ENCODE measurements at regions not wholly inside any gene's neighbourhood (a gene's known extent, or its start where the extent isn't known, plus 50 kb on each side); places are given as distances from the start of the nearest gene placed in this dataset.

DNA sequence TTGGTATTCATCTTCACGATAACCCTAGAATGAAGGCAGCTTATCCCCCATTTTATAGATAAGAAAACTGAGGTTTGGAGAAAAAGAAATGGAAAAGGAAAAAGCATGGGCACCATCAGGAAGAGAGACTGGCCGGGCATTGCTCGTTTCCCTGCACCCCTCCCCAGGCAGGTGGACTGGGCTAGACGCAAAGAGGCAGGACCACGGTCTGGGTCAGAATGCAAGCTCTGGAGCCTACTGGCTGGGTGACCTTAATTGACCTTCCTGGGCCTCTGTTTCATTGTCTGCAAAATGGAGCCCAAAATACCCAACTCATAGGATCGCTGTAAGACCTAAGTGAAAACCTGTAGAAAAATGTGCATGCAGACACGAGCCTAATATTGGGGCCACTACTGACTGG lies 135.3 kb upstream of the GLI2 start:
- TF ChIP-seq POLR2A (IDR thresholded peaks at IDR 0.05), result no peak
- TF ChIP-seq, protein P1, sequence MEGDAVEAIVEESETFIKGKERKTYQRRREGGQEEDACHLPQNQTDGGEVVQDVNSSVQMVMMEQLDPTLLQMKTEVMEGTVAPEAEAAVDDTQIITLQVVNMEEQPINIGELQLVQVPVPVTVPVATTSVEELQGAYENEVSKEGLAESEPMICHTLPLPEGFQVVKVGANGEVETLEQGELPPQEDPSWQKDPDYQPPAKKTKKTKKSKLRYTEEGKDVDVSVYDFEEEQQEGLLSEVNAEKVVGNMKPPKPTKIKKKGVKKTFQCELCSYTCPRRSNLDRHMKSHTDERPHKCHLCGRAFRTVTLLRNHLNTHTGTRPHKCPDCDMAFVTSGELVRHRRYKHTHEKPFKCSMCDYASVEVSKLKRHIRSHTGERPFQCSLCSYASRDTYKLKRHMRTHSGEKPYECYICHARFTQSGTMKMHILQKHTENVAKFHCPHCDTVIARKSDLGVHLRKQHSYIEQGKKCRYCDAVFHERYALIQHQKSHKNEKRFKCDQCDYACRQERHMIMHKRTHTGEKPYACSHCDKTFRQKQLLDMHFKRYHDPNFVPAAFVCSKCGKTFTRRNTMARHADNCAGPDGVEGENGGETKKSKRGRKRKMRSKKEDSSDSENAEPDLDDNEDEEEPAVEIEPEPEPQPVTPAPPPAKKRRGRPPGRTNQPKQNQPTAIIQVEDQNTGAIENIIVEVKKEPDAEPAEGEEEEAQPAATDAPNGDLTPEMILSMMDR (IDR thresholded peaks at IDR 0.05), result no peak
- no peak for DNase-seq
- intact Hi-C loops (cut with DNase I), result no loop called here

DNA sequence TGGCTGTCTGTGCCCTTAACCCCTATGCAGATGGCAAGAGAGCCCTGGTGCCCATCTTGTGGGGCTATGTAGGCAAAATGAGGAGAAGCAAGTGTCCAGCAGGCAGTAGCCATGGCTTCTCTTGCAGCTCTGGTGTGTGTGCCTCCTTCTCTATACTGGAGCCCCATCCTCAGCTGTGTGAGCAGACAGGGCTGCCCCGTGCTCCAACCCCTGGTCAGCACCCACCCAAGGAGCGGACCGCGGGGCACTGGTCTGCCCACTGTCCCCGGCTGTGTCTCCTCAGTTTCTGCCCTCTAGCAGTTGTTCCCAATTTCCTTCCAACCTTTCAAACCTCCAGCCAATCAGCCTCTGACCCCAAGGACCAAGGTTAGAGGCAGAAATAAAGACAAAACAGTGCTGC lies 134.9 kb upstream of the GLI2 start:
- Histone ChIP-seq H3K36me3 (replicated peaks in 1 of 2) (no peaks in the 10 kb centered on the region), H3K4me1 (replicated peaks in 1 of 2) (no peaks in the 10 kb centered on the region), H3K27me3 (no peaks in the 10 kb centered on the region), H3K9me3 (replicated peaks in 1 of 3) (no peaks in the 10 kb centered on the region), H3K27ac (no peak overlapping the region), H3K4me3 (no peak overlapping the region)
- WGBS, 4 donors, result 84 to 91% (median 87%) methylated on average over 5 of the region's 5 CpGs
- no peak for DNase-seq
- intact Hi-C loops (cut with DNase I), result no loop called here
- TF ChIP-seq, protein P1 (IDR thresholded peaks at IDR 0.05), result no peak

More for the DNA sequence above, 135.3 kb upstream of the GLI2 start:
- Histone ChIP-seq H3K27me3 (no peaks in the 10 kb centered on the region), H3K36me3 (replicated peaks in 1 of 2) (no peaks in the 10 kb centered on the region), H3K4me3 (no peak overlapping the region), H3K27ac (no peak overlapping the region), H3K9me3 (replicated peaks in 1 of 3) (no peaks in the 10 kb centered on the region), H3K4me1 (replicated peaks in 1 of 2) (no peaks in the 10 kb centered on the region)
- WGBS, 4 donors, result 91 to 96% (median 92%) methylated on average over 7 of the region's 7 CpGs

DNA sequence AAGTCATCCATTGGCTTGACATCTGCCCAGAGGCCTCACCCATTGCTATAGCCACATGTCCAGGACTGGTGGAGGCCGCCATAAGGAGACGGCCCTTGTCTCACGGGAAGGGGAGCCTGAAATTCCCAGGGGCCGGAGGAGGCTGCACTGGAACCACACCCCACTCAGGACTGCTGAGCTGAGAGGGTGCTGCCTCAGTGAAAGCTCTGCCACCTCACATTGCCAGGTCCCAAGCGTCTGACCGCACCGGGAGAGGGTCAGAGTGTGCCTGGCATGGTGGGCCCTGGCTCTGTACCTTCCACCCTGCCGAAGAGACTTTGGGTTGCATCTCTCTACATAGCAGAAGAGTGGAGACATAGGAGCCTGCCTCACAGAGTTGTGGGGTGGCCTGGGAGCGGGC lies 134.1 kb upstream of the GLI2 start:
- Histone ChIP-seq H3K4me3 (no peak overlapping the region), H3K27ac (no peak overlapping the region), H3K27me3 (no peaks in the 10 kb centered on the region), H3K9me3 (replicated peaks in 1 of 3) (no peaks in the 10 kb centered on the region), H3K4me1 (replicated peaks in 1 of 2) (no peaks in the 10 kb centered on the region), H3K36me3 (replicated peaks in 1 of 2) (no peaks in the 10 kb centered on the region)
- intact Hi-C loops (cut with DNase I), result no loop called here
- WGBS, 4 donors, result 95 to 100% (median 96%) methylated on average over 4 to 9 of the region's 9 CpGs
- no peak for DNase-seq
- TF ChIP-seq, protein P1 (IDR thresholded peaks at IDR 0.05), result no peak
- TF ChIP-seq POLR2A (IDR thresholded peaks at IDR 0.05), result no peak

DNA sequence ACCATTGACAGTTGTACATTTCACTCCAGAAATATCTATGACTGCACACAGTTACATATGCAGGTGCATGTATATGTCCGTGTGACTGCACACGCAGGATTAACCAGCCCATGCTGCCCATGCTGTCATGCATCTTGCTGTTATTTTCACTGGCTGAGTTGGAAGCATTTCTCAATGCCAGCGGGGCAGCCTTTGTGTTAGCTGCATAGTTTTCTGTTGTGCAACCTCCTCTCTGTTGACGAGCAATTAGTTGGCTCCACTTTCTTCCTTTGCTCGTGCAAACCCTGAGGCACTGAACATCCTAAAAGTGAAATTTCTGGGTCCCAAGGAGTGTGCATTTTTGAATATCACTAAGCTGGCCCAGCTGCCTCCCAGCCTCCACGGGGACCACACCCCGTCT lies 133.4 kb upstream of the GLI2 start:
- DNase-seq, result no peak
- intact Hi-C loops (cut with DNase I), result no loop called here
- WGBS, 4 donors, result 89 to 97% (median 92%) methylated on average over 7 of the region's 7 CpGs
- Histone ChIP-seq H3K27ac (no peak overlapping the region), H3K27me3 (no peaks in the 10 kb centered on the region), H3K9me3 (replicated peaks in 1 of 3) (no peaks in the 10 kb centered on the region), H3K36me3 (replicated peaks in 1 of 2) (no peaks in the 10 kb centered on the region), H3K4me1 (replicated peaks in 1 of 2) (no peaks in the 10 kb centered on the region), H3K4me3 (no peak overlapping the region)
- TF ChIP-seq POLR2A (IDR thresholded peaks at IDR 0.05), result no peak

DNA sequence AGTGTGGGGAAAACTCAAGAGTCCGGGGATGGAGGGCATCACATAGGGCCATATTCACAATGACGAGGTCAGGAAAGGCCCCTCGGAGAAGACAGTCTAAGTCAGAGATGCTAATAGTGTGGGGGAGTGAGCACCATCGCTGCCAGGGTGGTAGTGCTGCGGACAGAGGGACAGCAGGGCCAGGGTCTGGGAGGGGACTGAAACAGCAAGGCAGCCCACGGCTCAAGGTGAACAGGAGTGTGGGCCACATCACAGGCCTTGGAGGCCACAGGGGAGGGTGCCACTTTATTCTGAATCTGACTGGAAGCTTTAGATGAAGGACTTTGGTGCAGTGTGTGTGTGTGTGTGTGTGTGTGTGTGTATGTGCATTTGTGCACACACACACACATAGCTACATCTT lies 130.9 kb upstream of the GLI2 start:
- intact Hi-C loops (cut with DNase I), result no loop called here
- H3K27me3 ChIP-seq, result no peaks in the 10 kb centered on the region
- WGBS, 4 donors, result 86 to 90% (median 89%) methylated on average over 6 of the region's 6 CpGs
- no peaks in the 10 kb centered on the region for H3K9me3 ChIP-seq (replicated peaks in 1 of 3)
- no peak overlapping the region for H3K4me3 ChIP-seq
- H3K36me3 ChIP-seq (replicated peaks in 1 of 2), result no peaks in the 10 kb centered on the region
- H3K27ac ChIP-seq, result no peak overlapping the region
- TF ChIP-seq POLR2A (IDR thresholded peaks at IDR 0.05), result no peak
- TF ChIP-seq, protein P1 (IDR thresholded peaks at IDR 0.05), result no peak
- DNase-seq, result no peak
- no peaks in the 10 kb centered on the region for H3K4me1 ChIP-seq (replicated peaks in 1 of 2)
